ENCODE measurements at regions not wholly inside any gene's neighbourhood (a gene's known extent, or its start where the extent isn't known, plus 50 kb on each side); places are given as distances from the start of the nearest gene placed in this dataset.
"Not testable (repeated sequence)": the region's sequence is repeated elsewhere in the genome, so short reads cannot be mapped to it uniquely, and the experiment has no call there.

DNA sequence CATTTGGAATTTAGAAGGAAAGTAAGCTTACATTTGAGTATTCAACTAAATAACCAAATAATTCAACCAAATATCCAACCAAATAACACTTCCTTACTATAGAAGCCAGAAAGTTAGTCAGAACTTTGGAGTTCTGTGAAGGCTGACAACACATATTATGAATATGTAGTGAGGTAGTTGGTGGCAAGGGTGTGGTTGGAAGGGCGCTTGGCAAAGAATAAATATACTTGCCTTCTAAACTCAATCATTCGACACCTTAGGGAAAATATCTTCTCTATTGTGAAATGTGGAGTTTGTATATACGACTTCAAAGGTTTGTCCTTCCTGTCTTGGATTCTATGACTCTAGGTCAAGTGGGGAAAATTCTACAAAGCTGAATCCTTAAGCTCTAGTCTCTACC is 111.7 kb upstream of the OSTN start:
- H3K9me2 ChIP-seq (replicated peaks; ENCODE audit: insufficient read depth, low read length) = no peaks in the 10 kb centered on the region
- no peak overlapping the region for H3K9ac ChIP-seq (ENCODE audit: low read length)
- H3F3A ChIP-seq (ENCODE audit: insufficient read depth, low read length) = no peaks in the 10 kb centered on the region
- no peak overlapping the region for H3K4me3 ChIP-seq (ENCODE audit: low read length)
- no peaks in the 10 kb centered on the region for H4K20me1 ChIP-seq (ENCODE audit: insufficient read depth, low read length)
- H3K27me3 ChIP-seq (replicated peaks; ENCODE audit: insufficient read depth, low read length) = no peaks in the 10 kb centered on the region
- no peaks in the 10 kb centered on the region for H3K4me1 ChIP-seq (ENCODE audit: low read length)
- TF ChIP-seq EZH2phosphoT487 (IDR thresholded peaks at IDR 0.05; ENCODE audit: low read length) = no peak
- no peak for TF ChIP-seq CTCF (IDR thresholded peaks at IDR 0.05; ENCODE audit: low read length)
- no peak for TF ChIP-seq EZH2 (optimal IDR thresholded peaks at IDR 0.05; ENCODE audit: low read depth, low read length)
- H2AFZ ChIP-seq (ENCODE audit: low read length) = no peak overlapping the region
- DNase-seq = no peak
- no peak overlapping the region for H3K4me2 ChIP-seq (ENCODE audit: low read depth, low read length)
- no peaks in the 10 kb centered on the region for H3K9me3 ChIP-seq (replicated peaks; ENCODE audit: insufficient read depth, low read length)
- no peak overlapping the region for H3K27ac ChIP-seq (ENCODE audit: low read length)
- no peaks in the 10 kb centered on the region for H3K36me3 ChIP-seq (replicated peaks; ENCODE audit: insufficient read depth, low read length)
- H3K79me2 ChIP-seq (ENCODE audit: low read length) = no peaks in the 10 kb centered on the region

- H3K36me3 ChIP-seq (replicated peaks; ENCODE audit: insufficient read depth, low read length) = no peaks in the 10 kb centered on the region
- H3K4me1 ChIP-seq (ENCODE audit: low read length) = no peaks in the 10 kb centered on the region
- no peaks in the 10 kb centered on the region for H3K79me2 ChIP-seq (ENCODE audit: low read length)
- H3K4me2 ChIP-seq (ENCODE audit: low read depth, low read length) = no peak overlapping the region
- no peak for TF ChIP-seq EZH2 (optimal IDR thresholded peaks at IDR 0.05; ENCODE audit: low read depth, low read length)
- TF ChIP-seq CTCF (IDR thresholded peaks at IDR 0.05; ENCODE audit: low read length) = no peak
- TF ChIP-seq EZH2phosphoT487 (IDR thresholded peaks at IDR 0.05; ENCODE audit: low read length) = no peak
- H3K4me3 ChIP-seq (ENCODE audit: low read length) = no peak overlapping the region
- H3K27me3 ChIP-seq (replicated peaks; ENCODE audit: insufficient read depth, low read length) = no peaks in the 10 kb centered on the region
- H2AFZ ChIP-seq (ENCODE audit: low read length) = no peak overlapping the region
- DNase-seq = no peak
- no peak overlapping the region for H3K27ac ChIP-seq (ENCODE audit: low read length)
- no peaks in the 10 kb centered on the region for H3K9me2 ChIP-seq (replicated peaks; ENCODE audit: insufficient read depth, low read length)
- no peaks in the 10 kb centered on the region for H3F3A ChIP-seq (ENCODE audit: insufficient read depth, low read length)
- no peaks in the 10 kb centered on the region for H3K9me3 ChIP-seq (replicated peaks; ENCODE audit: insufficient read depth, low read length)
- no peak overlapping the region for H3K9ac ChIP-seq (ENCODE audit: low read length)
- H4K20me1 ChIP-seq (ENCODE audit: insufficient read depth, low read length) = no peaks in the 10 kb centered on the region
Observed at GRCh38 chr3:191085091-191085490, 114.0 kb upstream of the OSTN start.

DNA sequence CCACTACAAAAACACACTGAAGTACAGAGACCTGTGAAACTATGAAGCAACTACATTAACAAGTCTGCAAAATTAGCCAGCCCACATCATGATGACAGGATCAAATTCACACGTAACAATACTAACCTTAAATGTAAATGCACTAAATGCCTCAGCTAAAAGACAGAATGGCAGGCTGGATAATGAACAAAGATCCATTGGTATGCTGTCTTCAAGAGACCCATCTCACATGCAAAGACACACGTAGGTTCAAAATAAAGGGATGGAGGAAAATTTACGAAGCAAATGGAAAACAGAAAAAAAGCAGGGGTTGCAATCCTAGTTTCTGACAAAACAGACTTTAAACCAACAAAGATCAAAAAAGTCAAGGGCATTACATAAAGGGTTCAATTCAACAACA is 120.1 kb upstream of the OSTN start:
- not testable (repeated sequence) for H3K27me3 ChIP-seq (replicated peaks; ENCODE audit: insufficient read depth, low read length); H3K79me2 ChIP-seq (ENCODE audit: low read length); H3K4me2 ChIP-seq (ENCODE audit: low read depth, low read length); H3K36me3 ChIP-seq (replicated peaks; ENCODE audit: insufficient read depth, low read length); H3K9me2 ChIP-seq (replicated peaks; ENCODE audit: insufficient read depth, low read length); H2AFZ ChIP-seq (ENCODE audit: low read length); H3F3A ChIP-seq (ENCODE audit: insufficient read depth, low read length); H3K9ac ChIP-seq (ENCODE audit: low read length); H3K4me3 ChIP-seq (ENCODE audit: low read length); H4K20me1 ChIP-seq (ENCODE audit: insufficient read depth, low read length); H3K9me3 ChIP-seq (replicated peaks; ENCODE audit: insufficient read depth, low read length); H3K27ac ChIP-seq (ENCODE audit: low read length); H3K4me1 ChIP-seq (ENCODE audit: low read length); DNase-seq

DNA sequence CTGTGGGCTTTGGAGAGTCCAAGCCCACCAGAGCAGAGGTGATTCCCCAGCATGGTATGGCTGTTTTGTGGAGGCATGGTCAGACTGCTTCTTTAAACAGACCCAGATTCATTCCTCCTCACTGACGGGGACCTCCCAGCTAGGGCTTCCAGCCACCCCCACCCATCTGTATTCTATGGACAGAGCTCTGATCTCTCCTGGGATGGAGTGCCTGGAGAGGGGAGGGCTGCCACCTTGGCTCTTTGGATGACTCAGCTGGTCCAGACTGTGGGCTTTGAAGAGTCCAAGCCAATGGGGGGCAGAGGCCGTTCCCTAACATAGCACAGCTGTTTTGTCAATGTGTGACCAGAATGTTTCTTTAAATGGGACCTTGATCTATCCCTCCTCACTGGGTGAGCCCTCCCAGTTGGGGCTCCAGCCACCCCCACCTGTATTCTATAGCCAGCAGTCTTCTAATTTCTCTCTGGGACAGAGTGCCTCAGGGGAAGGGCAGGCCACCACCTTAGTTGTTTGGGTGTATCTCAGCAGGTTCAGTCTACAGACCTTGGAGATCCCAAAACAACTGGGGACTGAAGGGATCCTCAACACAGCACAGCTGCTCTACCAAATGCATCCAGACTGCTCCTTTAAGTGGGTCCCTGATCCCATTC is 122.0 kb upstream of the OSTN start:
- H3K27ac ChIP-seq (ENCODE audit: low read length) = no peak overlapping the region
- H3K4me3 ChIP-seq (ENCODE audit: low read length) = no peak overlapping the region
- no peak overlapping the region for H3K4me2 ChIP-seq (ENCODE audit: low read depth, low read length)
- no peaks in the 10 kb centered on the region for H3K9me3 ChIP-seq (replicated peaks; ENCODE audit: insufficient read depth, low read length)
- no peaks in the 10 kb centered on the region for H3K27me3 ChIP-seq (replicated peaks; ENCODE audit: insufficient read depth, low read length)
- no peak overlapping the region for H3K9ac ChIP-seq (ENCODE audit: low read length)
- no peaks in the 10 kb centered on the region for H4K20me1 ChIP-seq (ENCODE audit: insufficient read depth, low read length)
- no peak overlapping the region for H2AFZ ChIP-seq (ENCODE audit: low read length)
- no peaks in the 10 kb centered on the region for H3K36me3 ChIP-seq (replicated peaks; ENCODE audit: insufficient read depth, low read length)
- no peaks in the 10 kb centered on the region for H3K79me2 ChIP-seq (ENCODE audit: low read length)
- DNase-seq = no peak
- no peak for TF ChIP-seq EZH2phosphoT487 (IDR thresholded peaks at IDR 0.05; ENCODE audit: low read length)
- TF ChIP-seq CTCF (IDR thresholded peaks at IDR 0.05; ENCODE audit: low read length) = no peak
- no peak for TF ChIP-seq EZH2 (optimal IDR thresholded peaks at IDR 0.05; ENCODE audit: low read depth, low read length)
- H3K9me2 ChIP-seq (replicated peaks; ENCODE audit: insufficient read depth, low read length) = no peaks in the 10 kb centered on the region
- no peaks in the 10 kb centered on the region for H3F3A ChIP-seq (ENCODE audit: insufficient read depth, low read length)
- H3K4me1 ChIP-seq (ENCODE audit: low read length) = no peaks in the 10 kb centered on the region
